ENCODE measurements at regions not wholly inside any gene's neighbourhood (a gene's known extent, or its start where the extent isn't known, plus 50 kb on each side); places are given as distances from the start of the nearest gene placed in this dataset.
"Not testable (repeated sequence)": the region's sequence is repeated elsewhere in the genome, so short reads cannot be mapped to it uniquely, and the experiment has no call there.

- no peak for DNase-seq
Measured at GRCh38 chr10:80751940-80752339, 214.2 kb downstream of the SH2D4B start.

GRCh38 chr10:80753612-80754011 is 215.9 kb downstream of the SH2D4B start:
- no peak for DNase-seq

- no peak for DNase-seq
Measured at GRCh38 chr10:80755893-80756292, 218.2 kb downstream of the SH2D4B start.

- no peak for DNase-seq
Measured at GRCh38 chr10:80759693-80760092, 222.0 kb downstream of the SH2D4B start.

- no peak for DNase-seq
Measured at GRCh38 chr10:80760914-80761371, 223.2 kb downstream of the SH2D4B start.

GRCh38 chr10:80767963-80768362 is 230.3 kb downstream of the SH2D4B start:
- DNase-seq, result no peak

- no peak for DNase-seq
Measured at GRCh38 chr10:80769700-80770160, 232.0 kb downstream of the SH2D4B start.

- no peak for DNase-seq
Measured at GRCh38 chr10:80770239-80770638, 232.5 kb downstream of the SH2D4B start.

- DNase-seq, result no peak
Measured at GRCh38 chr10:80771285-80771684, 233.6 kb downstream of the SH2D4B start.

- no peak for DNase-seq
Measured at GRCh38 chr10:80771902-80772555, 234.3 kb downstream of the SH2D4B start.

GRCh38 chr10:80772596-80772995 is 234.9 kb downstream of the SH2D4B start:
- no peak for DNase-seq

- no peak for DNase-seq
Measured at GRCh38 chr10:80784695-80785094, 247.0 kb downstream of the SH2D4B start.

GRCh38 chr10:80786322-80786721 is 248.6 kb downstream of the SH2D4B start:
- DNase-seq, result no peak

- DNase-seq, result no peak
Measured at GRCh38 chr10:80787952-80788351, 250.2 kb downstream of the SH2D4B start.

GRCh38 chr10:80794994-80795393 is 257.3 kb downstream of the SH2D4B start:
- no peak for DNase-seq

- no peak for DNase-seq
Measured at GRCh38 chr10:80805343-80806020, 267.8 kb downstream of the SH2D4B start.

- no peak for DNase-seq
Measured at GRCh38 chr10:80814147-80814652, 276.5 kb downstream of the SH2D4B start.

GRCh38 chr10:80829151-80829550 is 291.4 kb downstream of the SH2D4B start:
- DNase-seq, result no peak

- DNase-seq, result no peak
Measured at GRCh38 chr10:80829562-80829961, 291.9 kb downstream of the SH2D4B start.

- DNase-seq, result not testable (repeated sequence)
Measured at GRCh38 chr10:80832693-80833092, 295.0 kb downstream of the SH2D4B start.

- no peak for DNase-seq
Measured at GRCh38 chr10:80855348-80855971, 317.8 kb downstream of the SH2D4B start.

GRCh38 chr10:80856186-80856585 is 318.5 kb downstream of the SH2D4B start:
- no peak for DNase-seq

- not testable (repeated sequence) for DNase-seq
Measured at GRCh38 chr10:80859279-80859678, 321.6 kb downstream of the SH2D4B start.

GRCh38 chr10:80860719-80861118 is 323.0 kb downstream of the SH2D4B start:
- DNase-seq, result no peak

Data from activated CD8-positive, alpha-beta memory T cell treated with anti-CD3 and anti-CD28 coated beads, Interleukin-2, amount 50 U/mL, for 48 hours (primary cell).